ENCODE measurements at regions not wholly inside any gene's neighbourhood (a gene's known extent, or its start where the extent isn't known, plus 50 kb on each side); places are given as distances from the start of the nearest gene placed in this dataset.

- TF ChIP-seq, protein P1, sequence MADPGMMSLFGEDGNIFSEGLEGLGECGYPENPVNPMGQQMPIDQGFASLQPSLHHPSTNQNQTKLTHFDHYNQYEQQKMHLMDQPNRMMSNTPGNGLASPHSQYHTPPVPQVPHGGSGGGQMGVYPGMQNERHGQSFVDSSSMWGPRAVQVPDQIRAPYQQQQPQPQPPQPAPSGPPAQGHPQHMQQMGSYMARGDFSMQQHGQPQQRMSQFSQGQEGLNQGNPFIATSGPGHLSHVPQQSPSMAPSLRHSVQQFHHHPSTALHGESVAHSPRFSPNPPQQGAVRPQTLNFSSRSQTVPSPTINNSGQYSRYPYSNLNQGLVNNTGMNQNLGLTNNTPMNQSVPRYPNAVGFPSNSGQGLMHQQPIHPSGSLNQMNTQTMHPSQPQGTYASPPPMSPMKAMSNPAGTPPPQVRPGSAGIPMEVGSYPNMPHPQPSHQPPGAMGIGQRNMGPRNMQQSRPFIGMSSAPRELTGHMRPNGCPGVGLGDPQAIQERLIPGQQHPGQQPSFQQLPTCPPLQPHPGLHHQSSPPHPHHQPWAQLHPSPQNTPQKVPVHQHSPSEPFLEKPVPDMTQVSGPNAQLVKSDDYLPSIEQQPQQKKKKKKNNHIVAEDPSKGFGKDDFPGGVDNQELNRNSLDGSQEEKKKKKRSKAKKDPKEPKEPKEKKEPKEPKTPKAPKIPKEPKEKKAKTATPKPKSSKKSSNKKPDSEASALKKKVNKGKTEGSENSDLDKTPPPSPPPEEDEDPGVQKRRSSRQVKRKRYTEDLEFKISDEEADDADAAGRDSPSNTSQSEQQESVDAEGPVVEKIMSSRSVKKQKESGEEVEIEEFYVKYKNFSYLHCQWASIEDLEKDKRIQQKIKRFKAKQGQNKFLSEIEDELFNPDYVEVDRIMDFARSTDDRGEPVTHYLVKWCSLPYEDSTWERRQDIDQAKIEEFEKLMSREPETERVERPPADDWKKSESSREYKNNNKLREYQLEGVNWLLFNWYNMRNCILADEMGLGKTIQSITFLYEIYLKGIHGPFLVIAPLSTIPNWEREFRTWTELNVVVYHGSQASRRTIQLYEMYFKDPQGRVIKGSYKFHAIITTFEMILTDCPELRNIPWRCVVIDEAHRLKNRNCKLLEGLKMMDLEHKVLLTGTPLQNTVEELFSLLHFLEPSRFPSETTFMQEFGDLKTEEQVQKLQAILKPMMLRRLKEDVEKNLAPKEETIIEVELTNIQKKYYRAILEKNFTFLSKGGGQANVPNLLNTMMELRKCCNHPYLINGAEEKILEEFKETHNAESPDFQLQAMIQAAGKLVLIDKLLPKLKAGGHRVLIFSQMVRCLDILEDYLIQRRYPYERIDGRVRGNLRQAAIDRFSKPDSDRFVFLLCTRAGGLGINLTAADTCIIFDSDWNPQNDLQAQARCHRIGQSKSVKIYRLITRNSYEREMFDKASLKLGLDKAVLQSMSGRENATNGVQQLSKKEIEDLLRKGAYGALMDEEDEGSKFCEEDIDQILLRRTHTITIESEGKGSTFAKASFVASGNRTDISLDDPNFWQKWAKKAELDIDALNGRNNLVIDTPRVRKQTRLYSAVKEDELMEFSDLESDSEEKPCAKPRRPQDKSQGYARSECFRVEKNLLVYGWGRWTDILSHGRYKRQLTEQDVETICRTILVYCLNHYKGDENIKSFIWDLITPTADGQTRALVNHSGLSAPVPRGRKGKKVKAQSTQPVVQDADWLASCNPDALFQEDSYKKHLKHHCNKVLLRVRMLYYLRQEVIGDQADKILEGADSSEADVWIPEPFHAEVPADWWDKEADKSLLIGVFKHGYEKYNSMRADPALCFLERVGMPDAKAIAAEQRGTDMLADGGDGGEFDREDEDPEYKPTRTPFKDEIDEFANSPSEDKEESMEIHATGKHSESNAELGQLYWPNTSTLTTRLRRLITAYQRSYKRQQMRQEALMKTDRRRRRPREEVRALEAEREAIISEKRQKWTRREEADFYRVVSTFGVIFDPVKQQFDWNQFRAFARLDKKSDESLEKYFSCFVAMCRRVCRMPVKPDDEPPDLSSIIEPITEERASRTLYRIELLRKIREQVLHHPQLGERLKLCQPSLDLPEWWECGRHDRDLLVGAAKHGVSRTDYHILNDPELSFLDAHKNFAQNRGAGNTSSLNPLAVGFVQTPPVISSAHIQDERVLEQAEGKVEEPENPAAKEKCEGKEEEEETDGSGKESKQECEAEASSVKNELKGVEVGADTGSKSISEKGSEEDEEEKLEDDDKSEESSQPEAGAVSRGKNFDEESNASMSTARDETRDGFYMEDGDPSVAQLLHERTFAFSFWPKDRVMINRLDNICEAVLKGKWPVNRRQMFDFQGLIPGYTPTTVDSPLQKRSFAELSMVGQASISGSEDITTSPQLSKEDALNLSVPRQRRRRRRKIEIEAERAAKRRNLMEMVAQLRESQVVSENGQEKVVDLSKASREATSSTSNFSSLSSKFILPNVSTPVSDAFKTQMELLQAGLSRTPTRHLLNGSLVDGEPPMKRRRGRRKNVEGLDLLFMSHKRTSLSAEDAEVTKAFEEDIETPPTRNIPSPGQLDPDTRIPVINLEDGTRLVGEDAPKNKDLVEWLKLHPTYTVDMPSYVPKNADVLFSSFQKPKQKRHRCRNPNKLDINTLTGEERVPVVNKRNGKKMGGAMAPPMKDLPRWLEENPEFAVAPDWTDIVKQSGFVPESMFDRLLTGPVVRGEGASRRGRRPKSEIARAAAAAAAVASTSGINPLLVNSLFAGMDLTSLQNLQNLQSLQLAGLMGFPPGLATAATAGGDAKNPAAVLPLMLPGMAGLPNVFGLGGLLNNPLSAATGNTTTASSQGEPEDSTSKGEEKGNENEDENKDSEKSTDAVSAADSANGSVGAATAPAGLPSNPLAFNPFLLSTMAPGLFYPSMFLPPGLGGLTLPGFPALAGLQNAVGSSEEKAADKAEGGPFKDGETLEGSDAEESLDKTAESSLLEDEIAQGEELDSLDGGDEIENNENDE (IDR thresholded peaks at IDR 0.05; ENCODE audit: insufficient replicate concordance, low read length) = no peak
- TF ChIP-seq TEAD4 (IDR thresholded peaks at IDR 0.05; ENCODE audit: low read depth, low read length) = peak; percentile 95
- TF ChIP-seq SP1 (IDR thresholded peaks at IDR 0.05; ENCODE audit: low read depth, low read length) = 0 out of 2 replicates have a peak, but pooled peaks have one; percentile 31
- no peak for TF ChIP-seq PHF8 (conservative IDR thresholded peaks at IDR 0.05; ENCODE audit: low read depth, low read length)
- no peak for TF ChIP-seq SUZ12 (IDR thresholded peaks at IDR 0.05; ENCODE audit: low read length)
- no peak for TF ChIP-seq CHD2 (IDR thresholded peaks at IDR 0.05; ENCODE audit: low read length)
- TF ChIP-seq TBP (IDR thresholded peaks at IDR 0.05; ENCODE audit: low read depth, low read length) = no peak
- TF ChIP-seq TCF12 (IDR thresholded peaks at IDR 0.05; ENCODE audit: low read depth, low read length) = no peak
- no peak for TF ChIP-seq POLR2AphosphoS5 (IDR thresholded peaks at IDR 0.05; ENCODE audit: low read depth, low read length)
- no peak for TF ChIP-seq EZH2 (IDR thresholded peaks at IDR 0.05; ENCODE audit: low read depth, low read length, severe bottlenecking)
- no peak for TF ChIP-seq SP2 (IDR thresholded peaks at IDR 0.05; ENCODE audit: low read length)
- TF ChIP-seq RAD21 (IDR thresholded peaks at IDR 0.05 in 1 of 2, conservative IDR thresholded peaks at IDR 0.05 in 1 of 2; ENCODE audit: low read depth in 2 of 2, low read length in 2 of 2) = no peak
- no peak for TF ChIP-seq POU5F1 (IDR thresholded peaks at IDR 0.05; ENCODE audit: low read depth, low read length)
These were observed 250.6 kb upstream of the ZFHX3 start (continued) for GRCh38 chr16:73298562-73298961.

Measured in H1 (cell line).